GM15510 (cell line): ENCODE measurements at regions not wholly inside any gene's neighbourhood (a gene's known extent, or its start where the extent isn't known, plus 50 kb on each side); places are given as distances from the start of the nearest gene placed in this dataset.

Experiments used
- POLR2A ChIP-seq: IDR thresholded peaks from 3 replicates; pipeline ENCODE4 v1.6.1; 2011; ENCODE audit warnings: borderline replicate concordance; ENCODE audit not compliant: insufficient read length; ENCODE audit errors: extremely low read depth

GRCh38 chr7:67813621-67814292 is 817.1 kb downstream of the TYW1 start:
- TF ChIP-seq POLR2A, result no peak

DNA sequence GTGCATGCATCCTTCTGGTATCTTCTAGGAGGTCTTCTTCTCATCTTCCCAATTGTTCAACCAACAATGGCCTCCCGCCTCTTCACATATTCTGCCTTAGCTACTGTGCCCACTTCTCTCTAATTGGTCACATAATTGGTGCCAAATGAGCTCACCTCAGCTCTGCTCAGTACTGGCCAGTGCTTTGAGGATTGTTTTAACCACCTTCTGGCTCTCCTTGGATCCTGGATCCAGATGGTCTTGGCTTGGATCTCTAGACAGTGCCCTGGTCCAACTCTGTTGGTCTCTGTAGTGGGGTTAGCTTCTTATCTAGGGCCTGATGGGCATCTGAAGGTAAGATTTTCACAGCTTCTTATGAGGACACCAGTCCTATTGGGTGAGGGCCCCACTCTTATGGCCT is 820.8 kb downstream of the TYW1 start:
- no peak for TF ChIP-seq POLR2A

GRCh38 chr7:67821116-67821515 is 824.5 kb downstream of the TYW1 start:
- TF ChIP-seq POLR2A, result no peak

- no peak for TF ChIP-seq POLR2A
Measured at GRCh38 chr7:67823345-67823744, 826.7 kb downstream of the TYW1 start.

DNA sequence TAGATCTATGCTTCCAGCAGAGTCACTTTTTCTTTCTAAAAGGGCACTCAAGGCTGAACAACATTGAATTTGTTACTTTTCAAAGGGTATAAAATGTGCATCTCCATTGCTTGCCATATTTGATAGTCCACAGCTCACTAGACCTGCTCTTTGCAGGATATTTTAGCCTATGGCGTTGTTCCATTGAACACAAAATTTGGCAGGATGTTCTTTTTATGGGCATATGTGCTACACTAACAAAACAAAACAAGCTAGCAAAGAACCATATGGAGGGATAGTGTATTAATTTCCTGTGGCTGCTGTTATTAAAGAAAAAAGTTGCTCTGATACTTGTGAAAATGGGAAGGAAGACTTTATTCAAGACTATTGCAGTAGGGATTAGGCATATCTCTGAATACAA is 828.7 kb downstream of the TYW1 start:
- no peak for TF ChIP-seq POLR2A

GRCh38 chr7:67841896-67842295 is 845.3 kb downstream of the TYW1 start:
- no peak for TF ChIP-seq POLR2A

DNA sequence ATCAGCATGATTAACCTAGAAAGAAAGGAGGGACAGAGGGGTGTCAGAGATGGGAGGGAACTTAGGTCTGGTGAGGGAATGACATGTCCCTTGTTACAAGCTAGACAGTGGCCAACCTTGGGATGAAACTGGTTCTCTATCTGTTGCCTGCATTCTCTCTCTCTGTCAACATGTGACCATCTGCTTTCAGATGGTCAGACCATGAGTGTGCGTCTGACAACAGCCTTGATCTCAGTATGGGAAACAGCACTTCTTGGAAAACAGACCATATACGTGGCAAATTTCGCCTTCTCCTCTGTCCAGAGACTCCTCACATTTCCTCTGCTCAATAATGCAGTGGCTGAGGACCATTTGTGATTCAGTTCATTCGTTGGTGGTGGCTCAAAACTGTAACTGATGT is 845.9 kb downstream of the TYW1 start:
- TF ChIP-seq POLR2A, result no peak

- TF ChIP-seq POLR2A, result no peak
Measured at GRCh38 chr7:67843001-67843565, 846.5 kb downstream of the TYW1 start.

DNA sequence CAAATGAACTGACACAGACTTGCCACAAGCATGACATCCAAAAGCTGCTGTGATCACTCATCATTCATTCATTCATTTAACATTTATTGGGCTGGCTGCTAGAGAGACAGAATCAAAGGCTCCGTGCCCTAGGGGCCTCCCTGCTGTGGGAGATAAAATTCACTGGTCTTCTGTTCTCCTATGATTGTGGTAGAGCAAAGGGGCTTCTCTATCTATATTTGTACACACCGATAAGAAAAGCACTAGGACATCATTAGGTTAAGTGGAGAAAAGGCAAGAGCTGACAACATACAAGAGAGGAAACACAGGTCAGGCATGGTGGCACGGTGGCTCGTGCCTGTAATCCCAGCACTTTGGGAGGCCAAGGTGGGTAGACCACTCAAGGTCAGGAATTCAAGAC is 847.0 kb downstream of the TYW1 start:
- TF ChIP-seq POLR2A, result no peak

- no peak for TF ChIP-seq POLR2A
Measured at GRCh38 chr7:67847092-67847787, 850.6 kb downstream of the TYW1 start.

GRCh38 chr7:67854221-67855178 is 857.9 kb downstream of the TYW1 start:
- no peak for TF ChIP-seq POLR2A

- TF ChIP-seq POLR2A, result no peak
Measured at GRCh38 chr7:67855322-67855721, 858.7 kb downstream of the TYW1 start.

GRCh38 chr7:67856046-67856445 is 859.4 kb downstream of the TYW1 start:
- no peak for TF ChIP-seq POLR2A

GRCh38 chr7:67857698-67858097 is 861.1 kb downstream of the TYW1 start:
- TF ChIP-seq POLR2A, result no peak

DNA sequence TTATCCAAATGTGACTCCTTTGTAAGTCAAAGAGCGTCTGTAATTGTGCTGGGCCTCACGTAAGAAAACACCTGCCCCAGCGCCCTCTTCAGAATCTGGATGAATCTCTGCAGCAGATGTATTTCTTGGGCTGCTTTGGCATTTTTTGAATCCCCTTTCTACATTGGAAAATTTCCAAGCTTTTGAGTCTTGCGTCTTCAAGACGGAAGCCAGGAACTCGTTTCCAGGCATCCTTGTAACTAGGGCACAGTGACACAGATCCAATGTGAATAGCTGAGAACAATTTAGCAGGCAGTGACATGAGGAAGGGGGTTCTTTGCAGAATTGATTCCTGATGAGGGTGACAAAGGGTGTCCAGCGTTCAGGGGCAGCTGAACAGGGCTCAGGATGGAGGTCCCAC is 862.3 kb downstream of the TYW1 start:
- no peak for TF ChIP-seq POLR2A

DNA sequence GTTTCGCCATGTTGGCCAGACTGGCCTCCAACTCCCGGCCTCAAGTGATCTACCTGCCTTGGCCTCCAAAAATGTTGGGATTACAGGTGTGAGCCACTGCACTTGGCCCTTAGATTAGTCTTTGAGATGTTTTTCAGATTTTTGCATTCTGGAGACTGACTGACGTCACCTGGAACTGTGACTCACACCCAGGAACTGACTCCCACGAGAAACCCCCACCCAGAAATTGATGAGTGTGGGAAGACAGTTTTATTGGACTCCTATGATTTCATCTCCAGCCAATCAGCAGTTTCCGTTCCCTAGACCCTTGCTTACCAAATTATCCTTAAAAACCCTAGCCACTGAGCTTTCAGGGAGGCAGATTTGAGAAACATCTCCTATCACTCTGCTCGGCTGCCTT is 867.3 kb downstream of the TYW1 start:
- no peak for TF ChIP-seq POLR2A

- no peak for TF ChIP-seq POLR2A
Measured at GRCh38 chr7:67866054-67866453, 869.4 kb downstream of the TYW1 start.
